Medulla oblongata (tissue), 1 donor: ENCODE measurements at regions not wholly inside any gene's neighbourhood (a gene's known extent, or its start where the extent isn't known, plus 50 kb on each side); places are given as distances from the start of the nearest gene placed in this dataset.

ENCODE experiments used
- DNase-seq: peaks from one replicate; pipeline ENCODE4 v3.0.0-alpha.2; 2015; ENCODE audit errors: extremely low spot score

DNA sequence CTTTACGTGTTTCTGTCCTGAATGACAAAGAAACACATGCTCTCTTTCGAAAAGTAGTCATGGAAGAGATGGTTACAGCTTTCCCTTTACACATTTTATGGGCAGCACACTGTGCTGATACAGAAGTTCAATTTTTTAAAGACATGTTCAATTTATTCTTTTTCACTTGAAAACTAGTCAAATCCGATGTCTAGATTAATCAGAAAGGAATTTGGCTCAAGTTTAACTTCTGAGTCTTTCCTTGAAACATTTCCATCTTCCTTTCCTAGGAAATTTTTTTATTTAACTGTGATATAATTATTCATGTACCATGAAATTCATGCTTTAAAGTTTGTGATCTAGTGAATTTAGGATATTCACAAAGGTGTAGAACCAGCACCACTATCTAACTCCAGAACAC, 360.1 kb downstream of the TNS3 start:
- DNase-seq: no peak

- no peak for DNase-seq
Measured at GRCh38 chr7:47218378-47219176, 363.3 kb downstream of the TNS3 start.

- no peak for DNase-seq
Measured at GRCh38 chr7:47217570-47218360, 364.1 kb downstream of the TNS3 start.

DNA sequence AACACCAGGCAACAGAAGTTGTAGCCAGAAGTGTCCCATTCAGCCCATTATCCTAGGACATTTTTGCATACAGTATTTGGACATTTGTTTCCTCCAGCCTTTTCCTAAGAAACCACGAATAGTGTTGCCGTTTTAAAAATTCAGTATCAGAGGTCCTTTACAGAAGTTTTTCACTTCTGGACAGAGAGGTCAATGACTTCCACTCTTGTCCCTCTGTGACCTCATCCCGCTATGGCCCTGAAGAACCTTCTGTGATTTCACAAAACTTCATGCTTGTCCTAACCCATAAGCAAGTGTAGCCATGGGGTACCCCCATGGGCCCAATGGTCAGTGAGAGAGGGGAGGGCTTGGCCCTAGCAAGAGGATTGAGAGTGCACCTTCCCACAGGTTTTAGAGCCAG, 364.8 kb downstream of the TNS3 start:
- DNase-seq: no peak

DNA sequence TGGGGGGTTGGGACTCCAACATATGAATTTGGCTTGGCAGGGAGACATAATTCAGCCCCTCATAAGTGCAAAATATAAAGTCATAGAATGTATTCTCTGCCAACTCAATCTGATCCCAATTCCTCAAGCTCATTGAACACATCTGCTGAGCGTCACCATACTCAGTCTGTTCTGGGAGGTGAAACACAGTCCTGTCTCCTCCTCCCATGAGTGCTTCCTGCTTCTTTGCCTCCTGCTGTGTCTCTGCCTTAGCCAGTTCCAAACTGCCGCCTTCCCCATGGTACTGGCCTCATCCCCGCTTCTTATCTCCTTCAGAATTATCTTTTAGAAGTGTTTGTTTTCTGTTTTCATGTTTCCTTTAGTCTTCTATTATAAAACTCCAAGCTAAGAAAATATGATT, 365.5 kb downstream of the TNS3 start:
- DNase-seq: no peak

DNA sequence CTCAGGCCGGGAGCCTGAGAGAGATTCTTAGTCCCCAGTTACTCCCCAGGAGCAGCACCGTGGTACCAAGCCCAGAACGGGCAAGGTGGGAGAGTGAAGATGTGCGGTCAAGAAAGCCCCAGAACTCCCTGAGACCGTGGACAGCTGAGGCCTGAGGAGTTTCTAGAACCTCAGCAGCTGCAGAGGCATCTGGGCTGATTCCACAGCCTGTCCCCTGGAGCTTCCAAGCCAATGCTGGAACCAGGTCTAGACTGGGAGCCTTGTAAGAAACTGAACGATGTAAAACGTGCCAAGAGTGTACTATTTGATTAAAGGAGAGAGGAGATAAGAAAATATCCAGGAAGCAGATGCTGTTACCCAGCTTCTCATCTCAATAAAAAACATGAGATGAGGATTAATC, 366.3 kb downstream of the TNS3 start:
- no peak for DNase-seq

GRCh38 chr7:47215049-47215448, 366.9 kb downstream of the TNS3 start:
- DNase-seq: no peak

- no peak for DNase-seq
Measured at GRCh38 chr7:47213276-47213675, 368.6 kb downstream of the TNS3 start.

GRCh38 chr7:47211519-47211973, 370.4 kb downstream of the TNS3 start:
- DNase-seq: no peak

- DNase-seq: no peak
Measured at GRCh38 chr7:47210281-47210854, 371.5 kb downstream of the TNS3 start.

- no peak for DNase-seq
Measured at GRCh38 chr7:47207956-47208355, 374.0 kb downstream of the TNS3 start.

DNA sequence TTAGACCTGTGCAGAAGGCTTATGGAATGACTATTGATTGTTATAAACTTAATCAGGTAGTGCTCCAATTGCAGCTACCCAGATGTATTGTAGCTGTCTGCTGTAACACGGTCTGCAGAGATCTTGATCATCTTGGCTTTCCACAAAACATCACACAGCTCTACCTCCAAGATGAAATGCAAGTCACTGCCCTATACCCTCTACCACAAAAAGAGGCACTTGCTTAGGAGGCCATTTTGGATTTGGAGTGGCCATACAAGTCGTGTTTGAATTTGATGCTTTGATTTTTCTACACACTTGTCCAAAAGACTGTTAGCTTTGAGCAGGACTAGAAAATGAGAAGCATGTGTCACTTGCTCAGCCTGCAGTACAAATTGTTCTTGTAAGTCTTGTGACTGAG, 377.2 kb downstream of the TNS3 start:
- no peak for DNase-seq

DNA sequence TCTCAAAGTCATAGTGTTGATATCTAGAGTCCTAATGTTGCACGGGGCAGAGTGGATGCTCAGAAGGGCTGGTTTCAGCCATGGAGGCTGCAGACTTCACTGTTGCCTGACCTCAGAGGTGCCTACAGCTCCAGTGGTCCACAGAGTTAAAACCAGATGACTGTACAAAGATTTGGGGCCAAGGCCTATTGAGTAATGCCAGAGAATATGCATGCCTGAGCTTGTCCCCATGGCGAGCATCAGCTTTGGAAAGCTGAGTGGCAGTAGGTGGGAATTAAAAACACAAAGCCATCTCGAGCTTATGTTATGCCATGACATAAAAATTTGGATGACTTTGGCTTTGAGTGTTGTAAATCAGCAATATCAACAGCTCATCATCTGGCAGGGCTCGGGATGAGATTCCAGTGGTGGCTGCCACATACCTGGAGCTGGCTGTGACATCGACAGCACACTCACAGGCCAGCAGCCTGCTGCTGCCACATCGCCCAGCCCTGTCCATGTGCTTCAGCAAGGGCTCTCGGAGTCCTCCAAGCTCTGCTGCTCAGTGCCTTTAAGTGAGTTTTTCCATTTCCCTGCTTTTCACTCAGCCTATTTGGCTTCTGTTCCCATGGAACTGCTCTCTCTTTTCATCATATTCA, 379.6 kb downstream of the TNS3 start:
- no peak for DNase-seq

- DNase-seq: no peak
Measured at GRCh38 chr7:47198159-47198558, 383.8 kb downstream of the TNS3 start.

DNA sequence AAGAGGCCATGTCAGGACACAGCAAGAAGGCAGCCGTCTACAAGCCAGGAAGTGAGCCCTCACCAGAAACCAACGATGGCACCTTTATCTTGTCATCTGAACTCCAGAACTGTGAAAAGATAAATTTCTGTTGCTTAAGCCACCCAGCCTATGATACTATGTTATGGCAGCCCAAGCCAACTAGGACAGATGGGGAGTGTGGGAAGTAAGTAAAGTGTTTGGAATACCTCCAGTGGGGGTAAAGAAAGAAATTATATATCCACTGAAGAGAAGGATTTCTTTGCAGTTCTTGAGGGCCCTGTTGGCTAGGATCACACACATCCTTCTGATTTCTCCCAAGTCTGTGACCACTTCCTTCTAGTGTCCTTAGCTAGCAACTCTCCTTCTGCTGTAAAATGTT, 384.4 kb downstream of the TNS3 start:
- no peak for DNase-seq

GRCh38 chr7:47196737-47197136, 385.2 kb downstream of the TNS3 start:
- no peak for DNase-seq

DNA sequence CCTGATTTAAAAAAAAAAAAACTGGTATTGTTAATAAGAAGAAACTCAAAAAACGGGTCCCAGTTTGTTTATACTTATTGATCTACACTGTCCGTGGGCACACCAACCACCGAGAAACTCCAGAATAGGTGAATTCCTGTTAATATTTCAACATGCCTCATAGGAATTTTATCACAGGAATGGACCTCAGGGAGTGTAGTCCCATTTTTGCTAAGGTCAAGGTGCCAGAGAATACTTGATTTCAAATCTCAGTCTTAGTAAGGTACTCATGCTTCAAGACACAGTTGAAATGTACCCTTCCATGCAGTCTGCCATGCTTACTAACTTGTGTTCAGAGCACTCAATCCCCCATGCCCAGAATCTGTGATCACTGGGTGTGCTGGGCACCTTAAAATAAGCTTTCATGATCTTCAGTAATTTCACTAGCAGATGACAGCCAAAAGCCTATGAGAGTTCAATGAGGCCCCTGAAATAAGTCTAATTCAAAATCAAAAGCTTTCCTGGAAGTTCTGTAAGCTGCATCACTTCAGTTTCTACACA, 385.7 kb downstream of the TNS3 start:
- no peak for DNase-seq

DNA sequence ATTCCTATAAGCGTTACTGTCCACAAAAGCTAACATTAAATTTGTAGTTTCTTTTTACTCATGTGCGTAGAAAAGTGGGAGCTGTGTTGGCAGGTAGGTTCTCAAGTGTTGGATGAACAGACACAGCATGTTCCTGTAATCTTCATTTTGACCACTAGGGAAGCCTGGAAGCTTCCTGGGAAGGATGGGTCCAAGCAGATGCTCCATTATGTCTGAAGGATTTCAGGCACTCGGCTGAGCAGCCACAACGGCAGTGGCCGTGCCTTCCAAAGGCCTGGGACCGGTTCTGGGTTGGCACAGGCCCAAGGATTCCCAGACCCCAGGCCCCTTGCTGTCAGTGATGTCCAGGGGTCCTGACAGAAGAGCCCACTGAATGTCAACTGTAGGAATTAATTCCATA, 386.3 kb downstream of the TNS3 start:
- no peak for DNase-seq

DNA sequence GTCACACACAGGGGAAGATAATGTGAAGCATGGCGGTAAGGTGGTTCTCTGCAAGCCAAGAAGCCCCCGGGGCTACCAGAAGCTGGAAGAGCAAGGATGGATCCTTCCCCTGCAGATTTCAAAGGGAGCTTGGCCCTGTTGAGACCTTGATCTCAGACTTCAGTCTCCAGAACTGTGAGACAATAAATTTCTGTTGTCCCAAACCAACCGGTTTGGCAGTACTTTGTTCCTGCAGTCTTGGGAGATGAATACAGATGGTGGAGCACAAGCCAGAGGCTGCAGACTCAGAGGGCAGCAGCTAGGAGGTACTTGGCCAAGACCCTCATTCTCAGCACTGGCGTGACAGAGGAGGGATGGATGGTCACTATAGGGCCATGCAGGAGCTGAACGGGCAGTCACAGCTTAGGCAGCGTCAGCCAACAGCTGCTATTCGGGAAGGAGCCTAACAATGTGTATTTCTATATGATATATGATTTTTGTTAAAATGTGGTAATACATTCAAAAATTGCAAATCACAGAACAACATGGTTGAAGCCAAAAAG, 387.3 kb downstream of the TNS3 start:
- no peak for DNase-seq

- DNase-seq: no peak
Measured at GRCh38 chr7:47192978-47193377, 388.9 kb downstream of the TNS3 start.

GRCh38 chr7:47191876-47192291, 390.0 kb downstream of the TNS3 start:
- peak; percentile 43 for DNase-seq

DNA sequence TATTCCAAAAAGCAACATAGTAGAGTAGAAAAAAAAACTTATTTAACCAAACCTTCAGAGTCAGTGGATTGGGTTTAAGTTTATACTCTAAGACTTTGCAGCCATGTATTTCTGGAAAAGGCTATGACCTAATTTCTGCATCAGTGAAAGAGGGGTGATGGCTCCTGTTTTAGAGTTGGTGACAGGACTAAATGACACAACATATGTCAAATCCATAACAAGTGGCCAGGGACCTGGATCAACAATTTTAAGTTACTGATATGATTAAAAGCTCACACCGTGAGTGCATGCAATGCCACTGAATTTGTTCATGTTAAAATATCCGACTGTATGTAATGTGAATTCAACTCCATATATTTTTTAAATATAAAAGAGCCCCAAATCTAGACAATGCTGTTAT, 390.6 kb downstream of the TNS3 start:
- DNase-seq: no peak
